H9 (cell line): ENCODE measurements at regions not wholly inside any gene's neighbourhood (a gene's known extent, or its start where the extent isn't known, plus 50 kb on each side); places are given as distances from the start of the nearest gene placed in this dataset.

Experiments used
- DNase-seq: peaks from one replicate; pipeline ENCODE4 v3.0.0-alpha.2; 2017
- H2AFZ ChIP-seq: one replicate; pipeline ENCODE4 v1.6.1; 2013; ENCODE audit warnings: mild to moderate bottlenecking, low read length, control low read depth, moderate library complexity
- H2AK5ac ChIP-seq: 2 replicates; pipeline ENCODE4 v1.6.1; 2013; ENCODE audit warnings: low read length, control low read depth, mixed read lengths; ENCODE audit not compliant: insufficient read length
- H2BK120ac ChIP-seq: one replicate; pipeline ENCODE4 v1.6.1; 2013; ENCODE audit warnings: low read depth, mild to moderate bottlenecking, low read length, control low read depth, inconsistent platforms; ENCODE audit not compliant: poor library complexity, severe bottlenecking
- H2BK12ac ChIP-seq: 2 replicates; pipeline ENCODE4 v1.6.1; 2013; ENCODE audit warnings: low read length, control low read depth, mixed read lengths, low read depth; ENCODE audit not compliant: insufficient read length
- H2BK15ac ChIP-seq: 2 replicates; pipeline ENCODE4 v1.6.1; 2013; ENCODE audit warnings: low read depth, low read length, control low read depth
- H2BK20ac ChIP-seq: one replicate; pipeline ENCODE4 v1.6.1; 2013; ENCODE audit warnings: low read depth, mild to moderate bottlenecking, low read length, control low read depth, inconsistent platforms; ENCODE audit not compliant: poor library complexity, severe bottlenecking
- H2BK5ac ChIP-seq: 2 replicates; pipeline ENCODE4 v1.6.1; 2013; ENCODE audit warnings: low read length, control low read depth, mixed read lengths; ENCODE audit not compliant: insufficient read length
- H3K14ac ChIP-seq: 2 replicates; pipeline ENCODE4 v1.6.1; 2013; ENCODE audit warnings: low read length, control low read depth; ENCODE audit not compliant: insufficient read depth
- H3K18ac ChIP-seq: 2 replicates; pipeline ENCODE4 v1.6.1; 2013; ENCODE audit warnings: low read depth, mild to moderate bottlenecking, mixed read lengths, low read length, control low read depth; ENCODE audit not compliant: insufficient read length
- H3K23ac ChIP-seq: 2 replicates; pipeline ENCODE4 v1.6.1; 2013; ENCODE audit warnings: low read length, control low read depth, mixed read lengths, low read depth; ENCODE audit not compliant: insufficient read length
- H3K23me2 ChIP-seq: 2 replicates; pipeline ENCODE4 v1.6.1; 2013; ENCODE audit warnings: low read depth, mild to moderate bottlenecking, mixed read lengths, low read length, control low read depth; ENCODE audit not compliant: insufficient read length, poor library complexity, severe bottlenecking
- H3K27ac ChIP-seq: 2 replicates; pipeline ENCODE4 v1.5.1; 2013; ENCODE audit warnings: low read length, control low read depth, mixed read lengths, low read depth; ENCODE audit not compliant: insufficient read length
- H3K27me3 ChIP-seq: 2 replicates; pipeline ENCODE4 v1.6.1; 2013; ENCODE audit warnings: low read length, control low read depth, inconsistent platforms; ENCODE audit not compliant: insufficient read depth
- H3K4ac ChIP-seq: 2 replicates; pipeline ENCODE4 v1.6.1; 2013; ENCODE audit warnings: low read depth, mild to moderate bottlenecking, control low read depth, inconsistent platforms, low read length, moderate library complexity
- H3K4me1 ChIP-seq: 2 replicates; pipeline ENCODE4 v1.6.1; 2013; ENCODE audit warnings: low read length, control low read depth, inconsistent platforms; ENCODE audit not compliant: insufficient read depth
- H3K4me2 ChIP-seq: 2 replicates; pipeline ENCODE4 v1.6.1; 2013; ENCODE audit warnings: low read length, control low read depth, mixed read lengths; ENCODE audit not compliant: insufficient read length, insufficient read depth
- H3K56ac ChIP-seq: 2 replicates; pipeline ENCODE4 v1.6.1; 2013; ENCODE audit warnings: low read depth, mild to moderate bottlenecking, mixed read lengths, low read length, control low read depth; ENCODE audit not compliant: insufficient read length
- H3K79me1 ChIP-seq: 2 replicates; pipeline ENCODE4 v1.6.1; 2013; ENCODE audit warnings: low read depth, mild to moderate bottlenecking, moderate library complexity, low read length, control low read depth, inconsistent platforms; ENCODE audit not compliant: insufficient read depth, poor library complexity, severe bottlenecking
- H3K79me2 ChIP-seq: 2 replicates; pipeline ENCODE4 v1.6.1; 2013; ENCODE audit warnings: low read length, control low read depth, inconsistent platforms; ENCODE audit not compliant: insufficient read depth
- H3K9ac ChIP-seq: 2 replicates; pipeline ENCODE4 v1.6.1; 2013; ENCODE audit warnings: low read length, control low read depth, mixed read lengths; ENCODE audit not compliant: insufficient read length; ENCODE audit errors: extremely low read depth
- H3K9me3 ChIP-seq: one replicate; pipeline ENCODE4 v1.6.1; 2013; ENCODE audit warnings: low read depth, low read length, inconsistent platforms; ENCODE audit not compliant: control insufficient read depth
- H3T11ph ChIP-seq: one replicate; pipeline ENCODE4 v1.6.1; 2013; ENCODE audit warnings: mild to moderate bottlenecking, low read length, control low read depth, inconsistent platforms
- H4K20me1 ChIP-seq: one replicate; pipeline ENCODE4 v1.6.1; 2013; ENCODE audit not compliant: control insufficient read depth, insufficient read length, insufficient read depth
- H4K5ac ChIP-seq: 2 replicates; pipeline ENCODE4 v1.6.1; 2013; ENCODE audit warnings: low read depth, mild to moderate bottlenecking, mixed read lengths, low read length, control low read depth; ENCODE audit not compliant: insufficient read length
- H4K8ac ChIP-seq: replicated peaks from 2 replicates; pipeline ENCODE4 v1.6.1; 2013; ENCODE audit warnings: low read length, control low read depth, mixed read lengths, low read depth; ENCODE audit not compliant: insufficient read length
- H4K91ac ChIP-seq: 2 replicates; pipeline ENCODE4 v1.6.1; 2013; ENCODE audit warnings: low read depth, mild to moderate bottlenecking, moderate library complexity, mixed read lengths, low read length, control low read depth; ENCODE audit not compliant: insufficient read length
- H3K27ac Mint-ChIP-seq, 3 experiments: 2 replicates in 2 of 3; 3 replicates in 1 of 3; pipeline ENCODE4 v1.8.0; 2020 to 2021; ENCODE audit warnings: mixed read lengths in 3 of 3, mild to moderate bottlenecking in 1 of 3, moderate library complexity in 1 of 3
- H3K27me3 Mint-ChIP-seq: 2 replicates; pipeline ENCODE4 v1.8.0; 2021; ENCODE audit warnings: low read depth, mild to moderate bottlenecking, moderate library complexity, mixed read lengths
- H3K36me3 Mint-ChIP-seq, 3 experiments: 2 replicates in 2 of 3; 3 replicates in 1 of 3; pipeline ENCODE4 v1.8.0; 2020 to 2021; ENCODE audit warnings: low read depth in 3 of 3, mixed read lengths in 3 of 3; ENCODE audit not compliant: insufficient read depth in 1 of 3
- H3K4me1 Mint-ChIP-seq, 2 experiments: 2 replicates each; pipeline ENCODE4 v1.8.0; 2020; ENCODE audit warnings: mixed read lengths in 2 of 2
- H3K4me3 Mint-ChIP-seq, 2 experiments: 2 replicates in 1 of 2; 3 replicates in 1 of 2; pipeline ENCODE4 v1.8.0; 2020 to 2021; ENCODE audit warnings: mild to moderate bottlenecking in 2 of 2, mixed read lengths in 2 of 2, moderate library complexity in 1 of 2
- H3K9me3 Mint-ChIP-seq, 2 experiments: 2 replicates in 1 of 2; 3 replicates in 1 of 2; pipeline ENCODE4 v1.8.0; 2020; ENCODE audit warnings: mild to moderate bottlenecking in 2 of 2, mixed read lengths in 2 of 2, moderate library complexity in 1 of 2
- WGBS: extraction: QIAGEN DNeasy Blood & Tissue Kit; methylation state at CpG from one replicate; pipeline ENCODE4 v1.1.7; 2013; ENCODE audit warnings: missing lambda C conversion rate, low lambda C conversion rate, mixed read lengths; ENCODE audit not compliant: insufficient read length; ENCODE audit errors: extremely low coverage; 5-methylcytosine and 5-hydroxymethylcytosine counted together
- TF ChIP-seq, protein P1 (sequence below): fragments of 200-600 bp; sonication (generic); conservative IDR thresholded peaks from 3 replicates; pipeline ENCODE4 v1.8.0; 2021; ENCODE audit warnings: antibody characterized with exemption, mild to moderate bottlenecking

DNA sequence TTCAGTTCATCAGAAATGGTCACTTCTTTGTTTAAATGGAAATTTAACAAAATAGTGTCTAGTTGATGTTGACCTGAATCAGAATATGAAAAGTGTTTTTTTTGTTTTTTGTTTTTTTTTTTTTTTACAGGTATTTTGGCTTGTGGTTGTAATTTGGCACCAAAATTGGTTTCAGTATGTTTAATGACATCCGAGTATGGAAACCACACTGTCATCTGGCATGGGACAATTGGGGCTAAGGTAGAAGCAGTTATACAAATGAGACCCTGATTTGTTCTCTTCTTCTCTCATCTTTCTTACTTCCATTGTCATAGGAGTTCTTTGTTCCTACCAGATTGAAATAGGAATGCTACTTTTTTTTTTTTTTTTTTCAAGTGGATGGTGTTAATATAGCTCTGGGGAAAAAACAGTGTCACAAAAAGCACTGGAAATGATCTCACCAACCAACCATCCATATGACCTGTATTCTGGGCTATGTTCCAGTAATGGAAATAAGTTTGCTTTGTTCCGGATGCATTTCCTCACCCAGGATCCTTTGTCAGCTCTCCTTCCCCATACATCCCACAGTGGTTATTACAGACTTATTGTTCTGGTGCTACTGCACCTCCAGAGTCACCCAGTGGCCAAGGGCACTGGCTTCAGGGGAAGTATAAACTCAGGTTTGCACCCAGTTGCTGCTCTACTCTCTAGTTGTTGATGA, 95.8 kb downstream of the ATXN3L start:
- H4K20me1 ChIP-seq = no peaks in the 10 kb centered on the region
- Mint-ChIP-seq H3K27ac (no peak overlapping the region), H3K9me3 (peaks cover 63 to 70% of the 10 kb centered on the region in 2 experiments)

More for the DNA sequence above, 95.8 kb downstream of the ATXN3L start:
- no peak overlapping the region for H3K18ac ChIP-seq
- no peak overlapping the region for H2BK5ac ChIP-seq
- H3K23ac ChIP-seq = no peak overlapping the region
- H3T11ph ChIP-seq = no peak overlapping the region
- H3K4ac ChIP-seq = no peak overlapping the region
- H2AK5ac ChIP-seq = no peak overlapping the region
- peaks cover 2% of the 10 kb centered on the region for H3K9me3 ChIP-seq
- no CpG with 5 or more reads among the region's 2 CpGs for WGBS
- no peak overlapping the region for H3K27ac ChIP-seq
- no peak overlapping the region for H2BK15ac ChIP-seq
- no peak overlapping the region for H2BK12ac ChIP-seq
- H3K36me3 Mint-ChIP-seq = peaks cover 0 to 3% (median 0%) of the 10 kb centered on the region in 3 experiments; a peak in 4 of 7 replicates
- no peak overlapping the region for H2BK20ac ChIP-seq
- H3K9ac ChIP-seq = no peak overlapping the region
- H3K14ac ChIP-seq = no peak overlapping the region
- no peak overlapping the region for H4K91ac ChIP-seq
- no peaks in the 10 kb centered on the region for H3K27me3 Mint-ChIP-seq
- H3K4me2 ChIP-seq = no peak overlapping the region
- H2AFZ ChIP-seq = no peak overlapping the region
- H3K4me1 Mint-ChIP-seq = peaks cover 30 to 33% of the 10 kb centered on the region in 2 experiments
- no peak overlapping the region for H2BK120ac ChIP-seq
- DNase-seq = no peak
- TF ChIP-seq, protein P1, sequence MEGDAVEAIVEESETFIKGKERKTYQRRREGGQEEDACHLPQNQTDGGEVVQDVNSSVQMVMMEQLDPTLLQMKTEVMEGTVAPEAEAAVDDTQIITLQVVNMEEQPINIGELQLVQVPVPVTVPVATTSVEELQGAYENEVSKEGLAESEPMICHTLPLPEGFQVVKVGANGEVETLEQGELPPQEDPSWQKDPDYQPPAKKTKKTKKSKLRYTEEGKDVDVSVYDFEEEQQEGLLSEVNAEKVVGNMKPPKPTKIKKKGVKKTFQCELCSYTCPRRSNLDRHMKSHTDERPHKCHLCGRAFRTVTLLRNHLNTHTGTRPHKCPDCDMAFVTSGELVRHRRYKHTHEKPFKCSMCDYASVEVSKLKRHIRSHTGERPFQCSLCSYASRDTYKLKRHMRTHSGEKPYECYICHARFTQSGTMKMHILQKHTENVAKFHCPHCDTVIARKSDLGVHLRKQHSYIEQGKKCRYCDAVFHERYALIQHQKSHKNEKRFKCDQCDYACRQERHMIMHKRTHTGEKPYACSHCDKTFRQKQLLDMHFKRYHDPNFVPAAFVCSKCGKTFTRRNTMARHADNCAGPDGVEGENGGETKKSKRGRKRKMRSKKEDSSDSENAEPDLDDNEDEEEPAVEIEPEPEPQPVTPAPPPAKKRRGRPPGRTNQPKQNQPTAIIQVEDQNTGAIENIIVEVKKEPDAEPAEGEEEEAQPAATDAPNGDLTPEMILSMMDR = no peak
- no peaks in the 10 kb centered on the region for H3K79me1 ChIP-seq
- no peaks in the 10 kb centered on the region for H3K27me3 ChIP-seq
- no peaks in the 10 kb centered on the region for H3K79me2 ChIP-seq
- no peak overlapping the region for H4K8ac ChIP-seq
- H4K5ac ChIP-seq = no peak overlapping the region
- no peak overlapping the region for H3K56ac ChIP-seq
- H3K4me3 Mint-ChIP-seq = no peak overlapping the region
- H3K4me1 ChIP-seq = peaks cover 6% of the 10 kb centered on the region; the same call in 1 of the 2 replicates
- no peaks in the 10 kb centered on the region for H3K23me2 ChIP-seq
